ENCODE measurements at regions not wholly inside any gene's neighbourhood (a gene's known extent, or its start where the extent isn't known, plus 50 kb on each side); places are given as distances from the start of the nearest gene placed in this dataset.

- no peak overlapping the region for H3K27ac ChIP-seq (ENCODE audit: low read depth in 1 of 2, low read length in 2 of 2)
- DNase-seq (no peak), ATAC-seq (ENCODE audit: poor library complexity) (no peak)
- Mint-ChIP-seq H3K4me1 (ENCODE audit: low read depth) (no peaks in the 10 kb centered on the region), H3K27ac (no peak overlapping the region), H3K27me3 (peaks cover 21% of the 10 kb centered on the region), H3K4me3 (no peak overlapping the region), H3K9me3 (no peaks in the 10 kb centered on the region), H3K36me3 (ENCODE audit: low read depth) (no peaks in the 10 kb centered on the region)
- no peak overlapping the region for H3K4me3 ChIP-seq (ENCODE audit: low read length)
- no peaks in the 10 kb centered on the region for H3K9me3 ChIP-seq (ENCODE audit: control insufficient read depth in 1 of 2, insufficient read depth in 1 of 2, low read length in 2 of 2)
- H3K27me3 ChIP-seq (ENCODE audit: control insufficient read depth in 1 of 2, insufficient read depth in 2 of 2, low read length in 2 of 2), result no peaks in the 10 kb centered on the region
- TF ChIP-seq CTCF (IDR thresholded peaks at IDR 0.05), result no peak
- intact Hi-C loops (cut with DNase I, micrococcal nuclease), result no loop called here
- CTCF ChIA-PET, result no interaction called here
- H3K4me1 ChIP-seq (ENCODE audit: insufficient read depth, low read length), result no peaks in the 10 kb centered on the region
- POLR2A ChIA-PET, result no interaction called here
- H3K36me3 ChIP-seq (ENCODE audit: insufficient read depth, low read length), result no peaks in the 10 kb centered on the region
These were observed 164.1 kb downstream of the RNF144B start for GRCh38 chr6:18551228-18551627.

- Histone ChIP-seq H3K4me3 (ENCODE audit: low read length) (no peak overlapping the region), H3K27me3 (ENCODE audit: control insufficient read depth in 1 of 2, insufficient read depth in 2 of 2, low read length in 2 of 2) (peaks cover 0 to 12% of the 10 kb centered on the region in 2 experiments), H3K9me3 (ENCODE audit: control insufficient read depth in 1 of 2, insufficient read depth in 1 of 2, low read length in 2 of 2) (no peaks in the 10 kb centered on the region), H3K27ac (ENCODE audit: low read depth in 1 of 2, low read length in 2 of 2) (no peak overlapping the region), H3K4me1 (ENCODE audit: insufficient read depth, low read length) (no peaks in the 10 kb centered on the region), H3K36me3 (ENCODE audit: insufficient read depth, low read length) (no peaks in the 10 kb centered on the region)
- POLR2A ChIA-PET, result no interaction called here
- no peaks in the 10 kb centered on the region for H3K9me3 Mint-ChIP-seq
- intact Hi-C loops (cut with DNase I, micrococcal nuclease), result no loop called here
- CTCF ChIA-PET, result no interaction called here
- ATAC-seq (ENCODE audit: poor library complexity) (no peak), DNase-seq (no peak)
- H3K27ac Mint-ChIP-seq, result no peak overlapping the region
- no peaks in the 10 kb centered on the region for H3K4me1 Mint-ChIP-seq (ENCODE audit: low read depth)
- no peak for TF ChIP-seq CTCF (IDR thresholded peaks at IDR 0.05)
- peaks cover 35% of the 10 kb centered on the region for H3K27me3 Mint-ChIP-seq
- H3K36me3 Mint-ChIP-seq (ENCODE audit: low read depth), result no peaks in the 10 kb centered on the region
- H3K4me3 Mint-ChIP-seq, result no peak overlapping the region
These were observed 168.6 kb downstream of the RNF144B start for GRCh38 chr6:18555750-18556149.

- ATAC-seq (ENCODE audit: poor library complexity) (no peak), DNase-seq (no peak)
- H3K4me3 Mint-ChIP-seq, result no peak overlapping the region
- Histone ChIP-seq H3K36me3 (ENCODE audit: insufficient read depth, low read length) (no peaks in the 10 kb centered on the region), H3K4me3 (ENCODE audit: low read length) (no peak overlapping the region), H3K27me3 (ENCODE audit: control insufficient read depth in 1 of 2, insufficient read depth in 2 of 2, low read length in 2 of 2) (peaks cover 0 to 12% of the 10 kb centered on the region in 2 experiments), H3K4me1 (ENCODE audit: insufficient read depth, low read length) (no peaks in the 10 kb centered on the region), H3K27ac (ENCODE audit: low read depth in 1 of 2, low read length in 2 of 2) (no peak overlapping the region), H3K9me3 (ENCODE audit: control insufficient read depth in 1 of 2, insufficient read depth in 1 of 2, low read length in 2 of 2) (no peaks in the 10 kb centered on the region)
- no peaks in the 10 kb centered on the region for H3K36me3 Mint-ChIP-seq (ENCODE audit: low read depth)
- no peak for TF ChIP-seq CTCF (IDR thresholded peaks at IDR 0.05)
- H3K9me3 Mint-ChIP-seq, result no peaks in the 10 kb centered on the region
- peaks cover 43% of the 10 kb centered on the region for H3K27me3 Mint-ChIP-seq
- no peaks in the 10 kb centered on the region for H3K4me1 Mint-ChIP-seq (ENCODE audit: low read depth)
- ChIA-PET CTCF (no interaction called here), POLR2A (no interaction called here)
- intact Hi-C loops (cut with DNase I, micrococcal nuclease), result no loop called here
- H3K27ac Mint-ChIP-seq, result no peak overlapping the region
These were observed 174.0 kb downstream of the RNF144B start for GRCh38 chr6:18561037-18561750.

Data from CD4-positive, alpha-beta T cell (primary cell).